ENCODE measurements at regions not wholly inside any gene's neighbourhood (a gene's known extent, or its start where the extent isn't known, plus 50 kb on each side); places are given as distances from the start of the nearest gene placed in this dataset.

- ATAC-seq (no peak), DNase-seq (peak in 1 of 5 donors; percentile 8)
- H3K27me3 ChIP-seq: no peaks in the 10 kb centered on the region
- H3K4me1 ChIP-seq: no peaks in the 10 kb centered on the region
- no peaks in the 10 kb centered on the region for H3K36me3 ChIP-seq
- no peaks in the 10 kb centered on the region for H3K9me3 ChIP-seq
- WGBS, 4 donors: 39 to 43% (median 40%) methylated on average over 5 of the region's 5 CpGs
- TF ChIP-seq, protein P1, sequence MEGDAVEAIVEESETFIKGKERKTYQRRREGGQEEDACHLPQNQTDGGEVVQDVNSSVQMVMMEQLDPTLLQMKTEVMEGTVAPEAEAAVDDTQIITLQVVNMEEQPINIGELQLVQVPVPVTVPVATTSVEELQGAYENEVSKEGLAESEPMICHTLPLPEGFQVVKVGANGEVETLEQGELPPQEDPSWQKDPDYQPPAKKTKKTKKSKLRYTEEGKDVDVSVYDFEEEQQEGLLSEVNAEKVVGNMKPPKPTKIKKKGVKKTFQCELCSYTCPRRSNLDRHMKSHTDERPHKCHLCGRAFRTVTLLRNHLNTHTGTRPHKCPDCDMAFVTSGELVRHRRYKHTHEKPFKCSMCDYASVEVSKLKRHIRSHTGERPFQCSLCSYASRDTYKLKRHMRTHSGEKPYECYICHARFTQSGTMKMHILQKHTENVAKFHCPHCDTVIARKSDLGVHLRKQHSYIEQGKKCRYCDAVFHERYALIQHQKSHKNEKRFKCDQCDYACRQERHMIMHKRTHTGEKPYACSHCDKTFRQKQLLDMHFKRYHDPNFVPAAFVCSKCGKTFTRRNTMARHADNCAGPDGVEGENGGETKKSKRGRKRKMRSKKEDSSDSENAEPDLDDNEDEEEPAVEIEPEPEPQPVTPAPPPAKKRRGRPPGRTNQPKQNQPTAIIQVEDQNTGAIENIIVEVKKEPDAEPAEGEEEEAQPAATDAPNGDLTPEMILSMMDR (IDR thresholded peaks at IDR 0.05): peak; percentile 33 to 69 (median 54)
- no peak for TF ChIP-seq POLR2A (IDR thresholded peaks at IDR 0.05)
- H3K4me3 ChIP-seq: no peak overlapping the region
- intact Hi-C loops (cut with DNase I): loop anchor here (2.0 to 5.0 kb wide), 4 partner anchors 279 to 294 kb away; no protein-coding TSS in a partner anchor
- no peak overlapping the region for H3K27ac ChIP-seq
Measured at GRCh38 chr2:84022810-84023431, 436.2 kb downstream of the SUCLG1 start.

GRCh38 chr2:84017010-84017409 is 442.1 kb downstream of the SUCLG1 start:
- no peaks in the 10 kb centered on the region for H3K36me3 ChIP-seq
- H3K4me3 ChIP-seq: no peak overlapping the region
- no peak for ATAC-seq
- no peak for DNase-seq
- no peak for TF ChIP-seq POLR2A (IDR thresholded peaks at IDR 0.05)
- TF ChIP-seq, protein P1 (IDR thresholded peaks at IDR 0.05): no peak
- intact Hi-C loops (cut with DNase I): loop anchor here in 1 of 10 donors (5.0 kb wide), 1 partner anchor 280 kb away; no protein-coding TSS in a partner anchor
- no peaks in the 10 kb centered on the region for H3K4me1 ChIP-seq
- H3K27me3 ChIP-seq: no peaks in the 10 kb centered on the region
- no peak overlapping the region for H3K27ac ChIP-seq
- peaks cover 0 to 3% (median 0%) of the 10 kb centered on the region in 12 donors for H3K9me3 ChIP-seq

- WGBS, 4 donors: 86 to 92% (median 91%) methylated on average over 5 of the region's 5 CpGs
- no peak for DNase-seq
- intact Hi-C loops (cut with DNase I): loop anchor here in 1 of 10 donors (5.0 kb wide), 1 partner anchor 281 kb away; no protein-coding TSS in a partner anchor
- no peak for ATAC-seq
- no peaks in the 10 kb centered on the region for H3K36me3 ChIP-seq
- H3K4me1 ChIP-seq: no peaks in the 10 kb centered on the region
- H3K27me3 ChIP-seq: no peaks in the 10 kb centered on the region
- peaks cover 0 to 3% (median 0%) of the 10 kb centered on the region in 12 donors for H3K9me3 ChIP-seq
- H3K27ac ChIP-seq: no peak overlapping the region
- TF ChIP-seq POLR2A (IDR thresholded peaks at IDR 0.05): no peak
- TF ChIP-seq, protein P1 (IDR thresholded peaks at IDR 0.05): no peak
- H3K4me3 ChIP-seq: no peak overlapping the region
Measured at GRCh38 chr2:84016183-84016582, 442.9 kb downstream of the SUCLG1 start.

- no peak overlapping the region for H3K4me3 ChIP-seq
- ATAC-seq: no peak
- no peaks in the 10 kb centered on the region for H3K27me3 ChIP-seq
Measured at GRCh38 chr2:83997889-83998288, 461.2 kb downstream of the SUCLG1 start.

More at GRCh38 chr2:83997889-83998288, 461.2 kb downstream of the SUCLG1 start:
- DNase-seq: no peak
- H3K9me3 ChIP-seq: no peaks in the 10 kb centered on the region
- intact Hi-C loops (cut with DNase I): no loop called here
- TF ChIP-seq, protein P1 (IDR thresholded peaks at IDR 0.05): no peak
- TF ChIP-seq POLR2A (IDR thresholded peaks at IDR 0.05): no peak
- H3K4me1 ChIP-seq: no peaks in the 10 kb centered on the region
- H3K36me3 ChIP-seq: no peaks in the 10 kb centered on the region
- WGBS, 4 donors: 84 to 89% (median 85%) methylated on average over 2 of the region's 2 CpGs
- no peak overlapping the region for H3K27ac ChIP-seq

Measured in heart left ventricle (tissue), 16 donors.